ENCODE measurements at regions not wholly inside any gene's neighbourhood (a gene's known extent, or its start where the extent isn't known, plus 50 kb on each side); places are given as distances from the start of the nearest gene placed in this dataset.

DNA sequence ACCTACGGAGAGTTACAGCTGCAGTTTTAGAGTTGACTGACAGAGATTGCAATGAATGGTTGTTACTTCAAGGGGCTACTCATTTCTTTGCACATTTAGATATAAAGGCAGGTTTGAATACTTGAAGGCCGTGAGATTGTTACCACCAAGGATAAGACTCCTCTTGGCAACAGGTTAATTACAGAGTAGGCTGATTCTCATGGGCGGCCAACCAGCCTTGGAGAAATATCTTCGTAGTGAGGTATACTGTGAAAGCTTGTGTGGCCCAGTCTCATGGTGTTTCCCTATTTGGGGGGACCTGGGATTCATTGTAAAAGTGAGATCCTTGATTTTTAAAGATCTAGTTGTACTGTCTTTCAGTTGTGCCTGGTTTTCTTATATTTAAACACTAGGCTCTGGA lies 103.2 kb upstream of the OLFM3 start:
- TF ChIP-seq, protein P1, sequence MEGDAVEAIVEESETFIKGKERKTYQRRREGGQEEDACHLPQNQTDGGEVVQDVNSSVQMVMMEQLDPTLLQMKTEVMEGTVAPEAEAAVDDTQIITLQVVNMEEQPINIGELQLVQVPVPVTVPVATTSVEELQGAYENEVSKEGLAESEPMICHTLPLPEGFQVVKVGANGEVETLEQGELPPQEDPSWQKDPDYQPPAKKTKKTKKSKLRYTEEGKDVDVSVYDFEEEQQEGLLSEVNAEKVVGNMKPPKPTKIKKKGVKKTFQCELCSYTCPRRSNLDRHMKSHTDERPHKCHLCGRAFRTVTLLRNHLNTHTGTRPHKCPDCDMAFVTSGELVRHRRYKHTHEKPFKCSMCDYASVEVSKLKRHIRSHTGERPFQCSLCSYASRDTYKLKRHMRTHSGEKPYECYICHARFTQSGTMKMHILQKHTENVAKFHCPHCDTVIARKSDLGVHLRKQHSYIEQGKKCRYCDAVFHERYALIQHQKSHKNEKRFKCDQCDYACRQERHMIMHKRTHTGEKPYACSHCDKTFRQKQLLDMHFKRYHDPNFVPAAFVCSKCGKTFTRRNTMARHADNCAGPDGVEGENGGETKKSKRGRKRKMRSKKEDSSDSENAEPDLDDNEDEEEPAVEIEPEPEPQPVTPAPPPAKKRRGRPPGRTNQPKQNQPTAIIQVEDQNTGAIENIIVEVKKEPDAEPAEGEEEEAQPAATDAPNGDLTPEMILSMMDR (IDR thresholded peaks at IDR 0.05; ENCODE audit: borderline replicate concordance, insufficient read depth, low read depth, low read length), result no peak
- H3K4me3 ChIP-seq (ENCODE audit: low read depth, low read length), result no peak overlapping the region

DNA sequence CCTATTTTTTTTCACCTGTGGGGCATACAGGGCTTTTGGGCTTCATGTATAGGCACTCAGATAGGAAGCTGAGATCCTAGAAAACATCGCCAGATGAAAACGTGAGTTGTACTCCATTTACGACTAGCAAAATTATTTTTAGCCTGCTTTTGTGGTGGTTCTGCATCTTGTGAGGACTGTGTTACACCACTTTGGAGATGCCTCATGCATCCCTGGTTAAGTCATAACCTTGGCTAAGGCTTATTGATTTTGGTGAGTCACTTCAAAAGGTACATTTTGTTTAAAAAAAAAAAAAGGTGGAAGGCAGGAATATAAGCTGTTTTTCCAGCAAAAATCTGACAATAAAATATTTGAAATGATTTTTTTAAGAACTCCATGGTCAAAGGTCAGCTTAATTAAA lies 101.8 kb upstream of the OLFM3 start:
- TF ChIP-seq, protein P1 (IDR thresholded peaks at IDR 0.05; ENCODE audit: borderline replicate concordance, insufficient read depth, low read depth, low read length), result no peak
- no peak overlapping the region for H3K4me3 ChIP-seq (ENCODE audit: low read depth, low read length)

DNA sequence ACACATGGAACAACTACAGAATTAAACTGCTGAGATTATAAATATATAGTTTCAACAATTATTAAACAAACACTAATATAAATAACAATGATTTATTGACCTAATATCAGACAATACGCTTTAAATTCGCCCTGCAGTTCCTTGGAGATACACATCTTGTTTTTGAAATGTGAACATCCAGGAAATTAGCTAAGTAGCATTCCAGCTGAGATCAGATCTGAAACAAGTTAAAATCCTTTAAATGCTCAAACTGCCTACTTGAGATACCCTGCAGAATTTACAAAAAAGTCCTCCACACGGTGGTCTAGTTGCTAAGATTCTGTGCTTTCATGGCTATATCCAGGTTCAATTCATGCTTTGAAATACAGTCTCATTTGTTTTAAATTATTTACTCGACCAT lies 101.4 kb upstream of the OLFM3 start:
- H3K4me3 ChIP-seq (ENCODE audit: low read depth, low read length), result no peak overlapping the region

DNA sequence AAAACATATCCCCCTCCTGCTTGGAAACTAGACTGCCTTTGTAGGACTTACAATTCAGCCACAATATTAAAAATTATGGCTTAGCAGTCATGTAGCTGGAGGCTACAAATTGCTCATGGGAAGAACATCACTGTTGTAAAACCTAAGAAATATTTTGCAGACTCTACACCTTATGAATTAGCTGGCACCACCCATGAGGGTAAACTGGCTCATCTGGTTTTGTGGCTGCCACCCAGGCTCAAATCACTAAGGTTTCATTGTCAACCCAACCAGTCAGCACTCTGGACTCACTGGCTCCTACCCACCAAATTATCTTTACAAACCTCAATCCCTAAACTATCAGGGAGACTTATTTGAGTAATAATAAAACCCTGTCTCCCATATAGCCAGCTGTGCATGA lies 100.7 kb upstream of the OLFM3 start:
- H3K4me3 ChIP-seq (ENCODE audit: low read depth, low read length), result no peak overlapping the region
- TF ChIP-seq, protein P1 (IDR thresholded peaks at IDR 0.05; ENCODE audit: borderline replicate concordance, insufficient read depth, low read depth, low read length), result no peak

More for the DNA sequence above, 101.4 kb upstream of the OLFM3 start:
- TF ChIP-seq, protein P1 (IDR thresholded peaks at IDR 0.05; ENCODE audit: borderline replicate concordance, insufficient read depth, low read depth, low read length), result no peak

DNA sequence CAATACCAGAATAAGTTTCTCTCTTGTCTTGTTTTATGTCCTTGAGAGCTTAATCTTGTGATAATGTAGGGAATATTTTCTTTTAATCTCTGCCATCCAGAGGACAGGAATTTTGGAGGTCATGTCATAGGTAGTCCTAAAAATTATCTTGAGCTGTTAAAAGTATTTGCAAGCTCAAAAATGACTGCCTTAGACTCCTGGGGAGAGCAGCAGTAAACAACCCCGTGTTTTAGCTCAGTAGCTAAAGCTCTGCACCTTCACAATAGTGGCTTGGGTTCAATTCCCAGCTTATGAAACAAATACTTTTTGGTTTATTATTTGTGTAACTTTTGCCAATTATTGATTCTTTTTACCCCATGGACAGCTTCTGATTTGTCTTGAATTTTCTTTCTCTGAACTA lies 99.4 kb upstream of the OLFM3 start:
- H3K4me3 ChIP-seq (ENCODE audit: low read depth, low read length), result no peak overlapping the region
- TF ChIP-seq, protein P1 (IDR thresholded peaks at IDR 0.05; ENCODE audit: borderline replicate concordance, insufficient read depth, low read depth, low read length), result no peak

DNA sequence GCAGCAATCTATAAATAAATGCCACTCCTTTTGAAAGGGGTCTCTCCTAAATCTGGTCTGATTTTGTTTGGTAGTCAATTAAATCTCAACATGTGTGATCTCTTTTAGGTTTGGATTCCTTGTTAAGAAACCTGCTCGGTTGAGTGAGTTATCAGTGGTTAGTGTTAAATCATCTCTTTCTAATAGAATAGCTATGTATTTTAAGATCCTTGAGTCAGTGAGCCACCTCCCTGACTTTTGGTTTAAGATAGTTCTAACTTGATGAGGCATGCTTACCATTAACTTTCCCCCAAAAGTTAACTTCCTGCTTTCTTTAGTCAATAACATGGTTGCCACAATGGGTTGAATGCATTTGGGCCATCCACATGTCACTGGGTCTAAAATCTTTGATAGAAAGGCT lies 93.1 kb upstream of the OLFM3 start:
- H3K4me3 ChIP-seq (ENCODE audit: low read depth, low read length), result no peak overlapping the region
- TF ChIP-seq, protein P1 (IDR thresholded peaks at IDR 0.05; ENCODE audit: borderline replicate concordance, insufficient read depth, low read depth, low read length), result no peak

DNA sequence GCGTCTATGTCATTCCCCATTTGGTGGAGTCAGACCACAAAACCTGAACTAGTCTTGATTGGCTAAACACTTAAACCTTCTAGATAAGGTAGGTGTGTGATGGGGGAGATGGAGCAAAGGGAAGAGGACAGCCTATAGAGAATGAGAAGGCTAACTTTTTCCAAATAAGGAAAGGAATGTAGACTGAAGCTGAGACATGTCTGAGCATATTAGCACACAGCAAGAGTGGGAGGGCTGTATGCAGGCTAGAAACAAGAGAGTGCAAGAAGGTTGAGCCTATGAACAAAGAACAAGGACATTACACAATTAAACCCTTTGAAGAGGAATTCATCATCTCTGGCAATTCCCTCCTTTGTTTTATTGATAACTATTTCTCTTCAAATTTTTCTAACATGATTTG lies 89.2 kb upstream of the OLFM3 start:
- TF ChIP-seq, protein P1 (IDR thresholded peaks at IDR 0.05; ENCODE audit: borderline replicate concordance, insufficient read depth, low read depth, low read length), result no peak
- H3K4me3 ChIP-seq (ENCODE audit: low read depth, low read length), result no peak overlapping the region
